WERI-Rb-1 (cell line): ENCODE measurements at regions not wholly inside any gene's neighbourhood (a gene's known extent, or its start where the extent isn't known, plus 50 kb on each side); places are given as distances from the start of the nearest gene placed in this dataset.

Experiments used
- DNase-seq: peaks from one replicate; pipeline ENCODE4 v3.0.0-alpha.2; 2020
- H3K27ac ChIP-seq: fragments of 250-450 bp; sonication (Bioruptor Pico); 2 replicates; pipeline ENCODE4 v1.5.1; 2020; ENCODE audit warnings: mild to moderate bottlenecking, moderate library complexity
- H3K27me3 ChIP-seq: fragments of 250-450 bp; sonication (Bioruptor Pico); 2 replicates; pipeline ENCODE4 v1.5.1; 2021; ENCODE audit warnings: mild to moderate bottlenecking, low read depth, moderate library complexity; ENCODE audit not compliant: insufficient read depth, severe bottlenecking
- H3K36me3 ChIP-seq: fragments of 250-450 bp; sonication (Bioruptor Pico); 2 replicates; pipeline ENCODE4 v1.5.1; 2020; ENCODE audit warnings: mild to moderate bottlenecking, moderate library complexity
- H3K4me3 ChIP-seq: 2 replicates; pipeline ENCODE4 v1.5.1; 2011; ENCODE audit warnings: low read depth, mild to moderate bottlenecking, control low read depth, low read length
- H3K9me3 ChIP-seq: fragments of 250-450 bp; sonication (Bioruptor Pico); 2 replicates; pipeline ENCODE4 v1.5.1; 2021; ENCODE audit warnings: mild to moderate bottlenecking, moderate library complexity; ENCODE audit not compliant: severe bottlenecking
- TF ChIP-seq, protein P1 (sequence below): IDR thresholded peaks from 2 replicates; pipeline ENCODE4 v1.5.1; 2011; ENCODE audit warnings: low read depth, mild to moderate bottlenecking, control low read depth, inconsistent platforms, low read length

DNA sequence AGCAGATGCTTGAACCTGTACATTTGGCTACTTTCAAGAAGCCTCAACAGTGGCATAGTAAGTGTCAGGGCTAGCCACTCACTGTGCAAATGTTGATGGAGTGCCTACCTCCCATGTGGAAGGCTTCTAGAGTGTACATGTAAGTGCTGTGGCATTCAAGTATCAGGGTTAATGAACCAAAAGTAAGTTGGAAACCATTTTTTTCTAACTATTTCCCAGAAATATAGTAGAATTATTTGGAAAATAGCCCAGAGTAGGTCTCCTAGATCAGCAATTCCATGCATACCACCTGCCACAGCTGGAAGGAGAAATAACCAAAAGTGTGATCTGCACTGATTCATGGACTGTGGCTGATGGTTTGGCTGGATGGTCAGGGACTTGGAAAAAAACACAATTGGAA is 53.3 kb downstream of the FOXD1 start:
- Histone ChIP-seq H3K36me3 (no peaks in the 10 kb centered on the region), H3K27me3 (no peaks in the 10 kb centered on the region), H3K27ac (no peak overlapping the region), H3K9me3 (no peaks in the 10 kb centered on the region), H3K4me3 (no peak overlapping the region)
- DNase-seq, result no peak
- TF ChIP-seq, protein P1, sequence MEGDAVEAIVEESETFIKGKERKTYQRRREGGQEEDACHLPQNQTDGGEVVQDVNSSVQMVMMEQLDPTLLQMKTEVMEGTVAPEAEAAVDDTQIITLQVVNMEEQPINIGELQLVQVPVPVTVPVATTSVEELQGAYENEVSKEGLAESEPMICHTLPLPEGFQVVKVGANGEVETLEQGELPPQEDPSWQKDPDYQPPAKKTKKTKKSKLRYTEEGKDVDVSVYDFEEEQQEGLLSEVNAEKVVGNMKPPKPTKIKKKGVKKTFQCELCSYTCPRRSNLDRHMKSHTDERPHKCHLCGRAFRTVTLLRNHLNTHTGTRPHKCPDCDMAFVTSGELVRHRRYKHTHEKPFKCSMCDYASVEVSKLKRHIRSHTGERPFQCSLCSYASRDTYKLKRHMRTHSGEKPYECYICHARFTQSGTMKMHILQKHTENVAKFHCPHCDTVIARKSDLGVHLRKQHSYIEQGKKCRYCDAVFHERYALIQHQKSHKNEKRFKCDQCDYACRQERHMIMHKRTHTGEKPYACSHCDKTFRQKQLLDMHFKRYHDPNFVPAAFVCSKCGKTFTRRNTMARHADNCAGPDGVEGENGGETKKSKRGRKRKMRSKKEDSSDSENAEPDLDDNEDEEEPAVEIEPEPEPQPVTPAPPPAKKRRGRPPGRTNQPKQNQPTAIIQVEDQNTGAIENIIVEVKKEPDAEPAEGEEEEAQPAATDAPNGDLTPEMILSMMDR, result no peak

DNA sequence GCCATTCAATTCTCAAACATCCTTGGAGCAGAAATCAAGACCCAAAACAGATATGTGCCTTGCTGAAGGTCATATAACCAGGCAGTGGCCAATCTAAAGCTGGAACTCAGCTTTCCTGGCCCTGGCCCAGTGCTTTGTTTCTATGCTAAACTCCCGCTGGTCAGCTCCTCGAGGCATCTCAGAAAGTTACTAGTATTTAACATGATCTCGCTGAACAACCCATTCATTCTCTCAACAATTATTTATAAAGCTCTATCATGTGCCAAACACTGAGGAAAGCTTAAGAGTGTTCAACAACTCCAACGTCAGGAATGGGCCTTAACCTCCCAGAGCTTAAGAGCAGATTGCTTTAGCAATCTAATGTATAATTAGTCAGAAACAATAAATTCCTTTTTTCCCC is 54.0 kb downstream of the FOXD1 start:
- Histone ChIP-seq H3K36me3 (no peaks in the 10 kb centered on the region), H3K27ac (no peak overlapping the region), H3K27me3 (no peaks in the 10 kb centered on the region), H3K4me3 (no peak overlapping the region), H3K9me3 (no peaks in the 10 kb centered on the region)
- no peak for DNase-seq
- TF ChIP-seq, protein P1, result no peak

DNA sequence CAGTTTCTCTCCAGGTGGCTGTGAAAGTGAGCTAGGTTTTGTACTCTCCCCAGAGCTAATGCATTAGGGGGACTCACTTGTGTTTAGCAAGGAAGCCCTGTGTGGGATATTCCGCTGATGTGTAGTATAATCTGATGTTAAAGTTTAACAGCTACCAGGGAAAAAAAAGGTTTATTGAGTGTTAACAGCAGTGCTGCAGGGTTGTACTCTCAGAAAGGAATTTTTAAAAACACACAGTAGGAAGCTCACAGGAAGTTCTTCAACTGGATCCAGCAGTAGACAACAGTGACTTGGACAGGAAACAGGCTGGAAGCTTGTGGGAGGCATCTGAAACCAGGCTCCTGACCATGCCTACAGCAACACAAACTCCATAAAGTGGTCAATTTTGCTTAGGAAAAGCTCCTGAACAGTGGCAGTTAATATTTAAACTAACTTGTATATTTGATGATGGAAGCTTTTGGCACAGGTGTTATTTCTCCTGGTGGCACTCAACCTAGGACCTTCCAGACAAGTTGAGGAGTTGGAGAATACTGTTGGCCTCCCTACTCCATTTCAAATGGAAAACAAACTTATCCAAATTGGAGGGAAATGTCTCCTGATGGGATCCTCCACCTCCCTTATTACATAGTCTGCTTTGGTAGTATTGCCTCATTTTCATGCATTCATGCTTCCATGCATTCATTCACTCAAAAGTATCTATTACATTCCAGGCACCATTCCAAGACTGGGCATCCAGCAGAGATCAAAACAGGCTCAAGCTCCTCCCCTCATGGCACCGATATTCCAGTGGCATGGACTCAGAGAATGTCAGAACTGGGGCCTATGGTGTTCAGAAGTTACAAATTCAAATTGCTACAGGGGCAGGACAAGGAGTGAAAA is 54.7 kb downstream of the FOXD1 start:
- TF ChIP-seq, protein P1, result no peak
- H3K27me3 ChIP-seq, result no peaks in the 10 kb centered on the region
- no peak for DNase-seq
- H3K4me3 ChIP-seq, result no peak overlapping the region
- H3K27ac ChIP-seq, result no peak overlapping the region
- no peaks in the 10 kb centered on the region for H3K9me3 ChIP-seq
- H3K36me3 ChIP-seq, result no peaks in the 10 kb centered on the region

GRCh38 chr5:73392775-73393174 is 55.8 kb downstream of the FOXD1 start:
- H3K27me3 ChIP-seq, result no peaks in the 10 kb centered on the region
- H3K4me3 ChIP-seq, result no peak overlapping the region
- no peak overlapping the region for H3K27ac ChIP-seq
- no peaks in the 10 kb centered on the region for H3K36me3 ChIP-seq
- no peak for DNase-seq
- no peaks in the 10 kb centered on the region for H3K9me3 ChIP-seq
- TF ChIP-seq, protein P1, result no peak

- no peaks in the 10 kb centered on the region for H3K36me3 ChIP-seq
- H3K4me3 ChIP-seq, result no peak overlapping the region
- H3K27ac ChIP-seq, result no peak overlapping the region
- H3K27me3 ChIP-seq, result no peaks in the 10 kb centered on the region
- DNase-seq, result no peak
- TF ChIP-seq, protein P1, result no peak
- no peaks in the 10 kb centered on the region for H3K9me3 ChIP-seq
Observed at GRCh38 chr5:73391441-73391881, 57.1 kb downstream of the FOXD1 start.
